ENCODE measurements at regions not wholly inside any gene's neighbourhood (a gene's known extent, or its start where the extent isn't known, plus 50 kb on each side); places are given as distances from the start of the nearest gene placed in this dataset.

GRCh38 chr3:124617177-124617576, 113.1 kb upstream of the UMPS start (continued):
- TF ChIP-seq ZNF331 (CRISPR knock-in tag; IDR thresholded peaks at IDR 0.05) = peak; percentile 57; the same call in 1 of the 2 replicates
- no peak for TF ChIP-seq ZKSCAN8 (CRISPR knock-in tag; IDR thresholded peaks at IDR 0.05; ENCODE audit: borderline replicate concordance)
- TF ChIP-seq EP300 (IDR thresholded peaks at IDR 0.05; ENCODE audit: low read depth in 2 of 2, low read length in 2 of 2) = peak in 1 of 2 experiments; percentile 83; a peak in 2 of 4 replicates
- TF ChIP-seq EP300 (CRISPR knock-in tag; IDR thresholded peaks at IDR 0.05; ENCODE audit: borderline replicate concordance) = 0 out of 2 replicates have a peak, but pooled peaks have one; percentile 45
- TF ChIP-seq GRHL1 (CRISPR knock-in tag; conservative IDR thresholded peaks at IDR 0.05) = no peak
- no peak for TF ChIP-seq ZNF570 (CRISPR knock-in tag; IDR thresholded peaks at IDR 0.05; ENCODE audit: borderline replicate concordance)
- TF ChIP-seq ZNF225 (CRISPR knock-in tag; IDR thresholded peaks at IDR 0.05) = no peak
- no peak for TF ChIP-seq NFKB2 (CRISPR knock-in tag; IDR thresholded peaks at IDR 0.05; ENCODE audit: borderline replicate concordance)
- no peak for TF ChIP-seq LRRFIP1 (CRISPR knock-in tag; conservative IDR thresholded peaks at IDR 0.05)
- TF ChIP-seq ZNF34 (CRISPR knock-in tag; IDR thresholded peaks at IDR 0.05; ENCODE audit: borderline replicate concordance) = no peak
- TF ChIP-seq TBP (CRISPR knock-in tag; IDR thresholded peaks at IDR 0.05) = no peak
- TF ChIP-seq FLYWCH1 (CRISPR knock-in tag; IDR thresholded peaks at IDR 0.05) = no peak
- peak; percentile 60 for TF ChIP-seq RARA (CRISPR knock-in tag; IDR thresholded peaks at IDR 0.05)
- no peak for TF ChIP-seq ZNF563 (CRISPR knock-in tag; IDR thresholded peaks at IDR 0.05)
- no peak for TF ChIP-seq LCORL (IDR thresholded peaks at IDR 0.05)
- TF ChIP-seq LCORL (CRISPR knock-in tag; IDR thresholded peaks at IDR 0.05) = peak; percentile 28; the same call in 1 of the 2 replicates
- TF ChIP-seq MED1 (CRISPR knock-in tag; IDR thresholded peaks at IDR 0.05) = peak; percentile 90
- TF ChIP-seq THRA (CRISPR knock-in tag; IDR thresholded peaks at IDR 0.05; ENCODE audit: borderline replicate concordance) = peak; percentile 21; the same call in 1 of the 2 replicates
- no peak for TF ChIP-seq IRX3 (CRISPR knock-in tag; IDR thresholded peaks at IDR 0.05; ENCODE audit: borderline replicate concordance, low read depth)
- TF ChIP-seq AHDC1 (CRISPR knock-in tag; IDR thresholded peaks at IDR 0.05; ENCODE audit: borderline replicate concordance) = peak; percentile 80; the same call in 1 of the 2 replicates
- peak; percentile 58; the same call in 1 of the 2 replicates for TF ChIP-seq RCOR2 (CRISPR knock-in tag; IDR thresholded peaks at IDR 0.05)

All from HepG2 (cell line).